ENCODE measurements at regions not wholly inside any gene's neighbourhood (a gene's known extent, or its start where the extent isn't known, plus 50 kb on each side); places are given as distances from the start of the nearest gene placed in this dataset.

- TF ChIP-seq USF2 (IDR thresholded peaks at IDR 0.05; ENCODE audit: borderline replicate concordance, low read depth, low read length) (no peak), CTCF (IDR thresholded peaks at IDR 0.05 in 2 of 3, conservative IDR thresholded peaks at IDR 0.05 in 1 of 3; ENCODE audit: control insufficient read depth in 2 of 3, extremely low read depth in 1 of 3, insufficient read depth in 1 of 3, low read depth in 3 of 3, low read length in 3 of 3) (no peak)
Observed at GRCh38 chr16:58859958-58860669, 126.0 kb upstream of the GOT2 start.
